ELF-1 (cell line): ENCODE measurements at regions not wholly inside any gene's neighbourhood (a gene's known extent, or its start where the extent isn't known, plus 50 kb on each side); places are given as distances from the start of the nearest gene placed in this dataset.
"Not testable (repeated sequence)": the region's sequence is repeated elsewhere in the genome, so short reads cannot be mapped to it uniquely, and the experiment has no call there.

Experiments used
- DNase-seq: peaks from one replicate; pipeline ENCODE4 v3.0.0-alpha.2; 2016; ENCODE audit warnings: low read depth, low spot score

DNA sequence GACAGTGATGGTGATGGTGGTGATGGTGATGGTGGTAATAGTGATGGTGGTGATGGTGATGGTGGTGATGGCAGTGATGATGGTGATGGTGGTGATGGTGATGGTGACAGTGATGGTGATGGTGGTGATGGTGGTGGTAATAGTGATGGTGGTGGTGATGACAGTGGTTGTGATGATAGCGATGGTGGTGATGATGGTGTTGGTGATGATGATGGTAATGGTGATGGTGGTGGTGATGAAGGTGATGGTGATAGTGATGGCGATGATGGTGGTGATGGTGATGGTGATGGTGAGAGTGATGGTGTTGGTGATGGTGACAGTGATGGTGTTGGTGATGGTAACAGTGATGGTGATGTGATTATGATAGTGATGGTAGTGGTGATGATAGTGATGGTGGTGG is 94.3 kb downstream of the ASB1 start:
- no peak for DNase-seq

DNA sequence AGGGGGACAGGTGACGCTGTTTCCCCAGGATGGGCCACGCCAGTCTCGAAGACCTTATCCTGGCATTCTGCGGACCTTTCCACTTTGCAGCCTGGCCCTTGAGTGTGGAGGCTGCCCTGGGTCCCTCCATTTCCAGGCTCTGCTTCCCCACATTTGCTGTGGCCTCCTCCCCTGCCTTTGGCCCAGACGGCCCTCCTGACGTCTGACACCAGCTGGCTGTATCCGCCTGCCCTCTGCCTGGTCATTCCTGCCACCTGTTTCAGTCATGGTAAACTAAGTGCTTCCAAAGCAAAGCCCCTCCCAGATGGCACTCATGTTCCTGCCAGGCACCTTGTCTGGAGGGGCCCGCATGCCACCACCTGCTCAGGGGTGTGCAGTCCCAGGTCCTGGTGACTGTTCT is 95.1 kb downstream of the ASB1 start:
- DNase-seq: no peak

DNA sequence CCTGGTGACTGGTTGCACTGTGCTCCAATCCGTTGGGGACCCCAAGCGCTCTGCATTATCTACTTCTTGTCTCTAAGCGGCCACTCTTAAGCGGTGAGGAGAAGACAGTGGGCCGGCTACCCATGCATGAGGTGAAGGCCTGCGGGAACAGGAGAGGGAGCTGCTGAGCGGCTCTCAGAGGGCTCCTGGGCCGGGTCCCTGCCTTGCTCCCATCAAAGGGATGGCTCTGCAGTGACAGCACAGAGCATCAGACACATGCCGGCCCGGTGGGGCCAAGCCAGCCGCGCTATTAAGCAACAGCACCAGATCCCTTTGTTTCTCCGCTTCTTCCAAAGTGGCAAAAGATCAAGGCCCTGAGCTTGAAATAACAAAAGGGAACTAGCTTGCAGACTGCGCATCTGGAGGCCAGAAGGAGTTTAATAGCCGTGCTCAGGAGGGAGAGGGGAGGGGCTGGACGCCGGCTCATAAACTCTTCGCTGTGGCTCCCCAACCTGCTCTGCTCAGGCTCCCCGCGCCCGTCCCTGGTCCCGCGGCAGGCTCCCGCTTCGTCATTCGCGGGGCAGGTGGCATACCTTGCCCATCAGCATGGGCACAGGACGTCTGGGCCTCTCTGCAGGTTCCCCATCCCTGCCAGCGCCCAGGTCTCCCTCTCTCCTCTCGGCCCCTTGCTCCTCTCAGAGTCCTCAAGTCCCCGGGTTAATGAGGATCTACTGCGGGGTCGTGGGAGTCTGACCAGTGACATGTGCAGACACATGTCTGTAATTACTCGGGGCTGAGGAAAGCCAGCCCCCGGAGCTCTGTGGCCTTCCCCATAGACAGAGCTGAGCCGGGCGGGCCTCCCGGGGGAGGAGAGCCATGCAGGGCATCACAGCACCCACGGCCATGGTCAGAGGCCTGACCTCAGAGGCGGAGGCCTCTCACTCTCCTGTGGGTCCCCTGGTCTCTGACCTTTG is 96.7 kb downstream of the ASB1 start:
- DNase-seq: peak; percentile 85

DNA sequence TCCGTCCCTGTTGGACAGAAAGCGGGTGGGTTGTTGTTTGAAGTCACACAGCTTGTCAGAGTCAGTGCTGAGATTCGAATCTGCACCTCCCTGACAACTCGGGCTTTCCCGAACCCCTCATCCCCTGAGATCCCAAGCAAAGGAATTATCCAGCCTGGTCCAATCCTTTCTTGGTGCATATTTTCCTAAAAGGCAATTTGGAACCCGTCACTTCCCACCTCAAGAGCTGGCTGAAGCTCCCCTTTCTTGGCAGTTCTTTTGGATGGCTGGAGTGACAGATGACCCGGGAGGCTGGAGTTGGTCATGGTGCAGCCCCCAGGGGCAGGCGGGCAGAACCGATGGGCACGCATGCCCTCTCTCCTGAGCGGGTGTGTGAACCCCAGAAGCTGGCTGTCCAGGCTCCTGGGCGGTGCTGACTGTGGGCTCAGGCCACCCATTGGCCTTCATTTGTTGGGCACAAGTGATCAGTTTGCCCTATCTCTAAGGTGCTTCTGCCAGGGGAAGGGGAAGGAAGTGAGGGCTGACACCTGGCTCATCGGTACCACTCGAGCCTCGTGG is 97.8 kb downstream of the ASB1 start:
- DNase-seq: no peak

DNA sequence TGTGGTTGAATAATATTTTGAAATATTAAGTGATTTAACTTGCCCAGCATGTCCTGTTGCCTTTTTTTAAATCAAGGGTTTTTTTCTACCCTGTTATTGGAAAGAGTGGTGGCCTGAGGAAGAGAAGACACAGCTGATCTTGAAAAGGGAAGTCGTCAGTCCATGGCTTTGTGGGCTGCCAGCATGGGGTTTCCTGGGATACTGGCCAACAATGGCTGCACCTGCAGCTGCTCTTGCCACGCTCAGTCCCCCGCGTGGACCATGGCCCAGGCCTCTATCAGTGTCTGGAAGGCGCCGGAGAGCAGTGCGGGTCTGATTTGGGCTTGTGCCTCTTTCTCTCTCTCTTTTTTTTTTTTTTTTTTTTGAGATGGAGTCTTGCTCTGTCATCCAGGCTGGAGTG is 99.3 kb downstream of the ASB1 start:
- DNase-seq: no peak

DNA sequence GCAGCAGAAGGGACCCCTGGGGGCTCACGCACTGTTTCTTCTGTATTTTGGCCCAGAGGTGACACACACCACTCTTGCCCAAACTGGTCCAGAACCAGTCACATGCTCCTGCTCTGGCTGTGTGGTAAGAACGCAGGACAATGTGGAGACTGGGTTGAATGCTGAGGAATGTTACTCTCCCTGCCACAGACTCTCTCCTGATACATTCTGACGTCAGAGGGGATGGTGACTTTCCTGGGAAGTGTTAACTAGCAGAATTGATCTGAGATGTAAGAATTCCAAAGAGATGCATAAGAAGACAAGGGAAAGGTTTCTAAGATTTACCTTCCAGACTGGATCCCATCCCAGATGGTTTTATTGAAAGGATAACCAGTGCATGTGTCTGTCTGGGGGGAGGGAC is 100.8 kb downstream of the ASB1 start:
- DNase-seq: no peak

DNA sequence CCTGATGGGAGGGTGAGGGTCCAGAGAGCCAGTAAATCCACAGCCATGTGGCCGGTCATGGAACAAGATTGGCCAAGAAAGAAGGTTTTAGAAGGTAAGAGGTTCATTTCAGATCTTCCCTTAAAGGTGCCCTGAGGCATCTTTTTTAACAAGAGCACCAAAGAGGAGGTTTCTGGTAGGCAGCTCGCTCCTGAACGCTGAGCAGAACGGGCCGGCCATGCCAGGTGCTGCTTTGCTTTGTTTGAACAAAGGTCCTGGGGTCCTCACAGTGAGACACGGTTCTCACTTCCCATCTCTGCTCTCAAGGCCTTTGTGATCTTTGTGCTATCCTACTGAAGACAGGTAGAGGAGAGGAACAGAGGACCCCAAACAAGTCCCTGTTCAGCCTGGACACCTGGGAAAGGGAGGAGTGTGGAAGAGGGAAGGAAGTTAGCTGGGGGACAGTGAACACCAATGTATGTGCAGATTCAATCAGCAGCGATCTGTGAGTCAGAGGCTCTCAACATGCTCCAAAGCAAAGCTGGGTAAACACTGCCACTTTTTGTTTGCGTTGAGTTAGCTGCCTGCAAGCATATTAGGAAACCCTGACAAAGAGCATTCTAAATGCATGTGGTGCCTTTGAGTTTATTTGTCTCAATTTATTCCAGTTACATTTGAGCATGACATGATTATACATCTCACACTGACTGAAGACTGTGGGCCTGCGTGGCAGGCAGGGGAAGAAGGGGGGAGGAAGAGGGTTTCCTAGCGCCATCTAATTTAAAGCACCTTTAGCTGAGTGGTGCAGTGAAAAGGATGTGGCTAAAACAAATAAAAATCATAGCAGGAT is 102.4 kb downstream of the ASB1 start:
- no peak for DNase-seq

DNA sequence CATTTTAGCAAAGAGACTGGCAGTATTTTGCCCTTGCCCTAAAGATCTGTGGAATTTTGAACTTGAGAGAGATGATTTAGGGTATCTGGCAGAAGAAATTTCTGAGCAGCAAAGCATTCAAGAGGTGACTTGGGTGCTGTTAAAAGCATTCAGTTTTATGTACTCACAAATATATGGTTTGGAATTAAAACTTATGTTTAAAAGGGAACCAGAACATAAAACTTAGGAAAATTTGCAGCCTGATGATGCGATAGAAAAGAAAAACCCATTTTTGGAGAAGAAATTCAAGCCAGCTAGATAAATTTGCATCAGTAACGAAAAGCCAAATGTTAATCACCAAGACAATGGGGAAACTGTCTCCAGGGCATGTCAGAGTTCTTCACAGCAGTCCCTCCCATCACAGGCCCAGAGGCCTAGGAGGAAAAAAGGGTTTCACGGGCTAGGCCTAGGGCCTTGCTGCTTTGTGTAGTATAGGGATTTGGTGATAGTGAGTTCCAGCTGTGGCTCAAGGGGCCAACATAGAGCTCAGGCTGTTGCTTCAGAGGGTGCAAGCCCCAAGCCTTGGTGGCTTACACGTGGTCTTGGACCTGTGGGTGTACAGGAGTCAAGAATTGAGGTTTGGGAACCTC is 104.4 kb downstream of the ASB1 start:
- DNase-seq: not testable (repeated sequence)

DNA sequence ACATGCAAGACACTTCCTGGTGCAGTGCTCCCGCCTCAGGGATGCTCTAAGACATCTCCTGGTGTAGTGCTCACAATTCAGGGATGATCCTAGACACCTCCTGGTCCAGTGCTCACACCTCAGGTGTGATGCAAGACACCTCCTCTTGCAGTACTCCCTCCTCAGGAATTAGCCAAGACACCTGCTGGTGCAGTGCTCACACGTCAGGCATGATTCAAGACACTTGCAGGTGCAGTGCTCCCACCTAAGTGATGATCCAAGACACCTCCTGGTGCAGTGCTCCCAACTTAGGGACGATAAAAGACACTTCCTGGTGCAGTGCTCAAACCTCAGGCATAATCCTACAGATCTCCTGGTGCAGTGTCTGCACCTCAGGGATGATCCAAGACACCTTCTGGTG is 117.0 kb downstream of the ASB1 start:
- not testable (repeated sequence) for DNase-seq

DNA sequence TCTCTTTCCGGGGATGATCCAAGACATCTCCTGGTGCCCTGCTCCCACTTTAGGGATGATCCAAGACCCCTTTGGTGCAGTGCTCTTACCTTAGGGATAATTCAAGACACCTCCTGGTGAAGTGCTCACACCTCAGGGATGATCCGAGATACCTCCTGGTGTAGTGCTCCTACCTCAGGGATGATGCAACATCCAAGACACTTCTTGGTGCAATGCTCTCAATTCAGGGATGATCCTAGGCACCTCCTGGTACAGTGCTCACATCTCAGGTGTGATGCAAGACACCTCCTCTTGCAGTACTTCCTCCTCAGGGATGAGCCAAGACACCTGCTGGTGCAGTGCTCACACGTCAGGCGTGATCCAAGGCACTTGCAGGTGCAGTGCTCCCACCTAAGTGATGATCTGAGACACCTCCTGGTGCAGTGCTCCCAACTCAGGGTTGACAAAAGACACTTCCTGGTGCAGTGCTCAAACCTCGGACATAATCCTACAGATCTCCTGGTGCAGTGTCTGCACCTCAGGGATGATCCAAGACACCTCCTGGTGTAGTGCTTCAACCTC is 122.3 kb downstream of the ASB1 start:
- no peak for DNase-seq

DNA sequence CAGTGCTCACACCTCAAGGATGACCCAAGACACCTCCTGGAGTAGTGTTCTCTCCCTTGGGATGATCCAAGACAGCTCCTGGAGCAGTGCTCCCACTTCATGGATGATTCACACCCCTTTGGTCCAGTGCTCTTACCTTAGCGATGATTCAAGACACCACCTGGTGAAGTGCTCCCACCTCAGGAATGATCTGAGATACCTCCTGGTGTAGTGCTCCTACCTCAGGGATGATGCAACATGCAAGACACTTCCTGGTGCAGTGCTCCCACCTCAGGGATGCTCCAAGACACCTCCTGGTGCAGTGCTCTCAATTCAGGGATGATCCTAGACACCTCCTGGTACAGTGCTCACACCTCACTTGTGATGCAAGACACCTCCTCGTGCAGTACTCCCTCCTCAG is 123.1 kb downstream of the ASB1 start:
- no peak for DNase-seq

DNA sequence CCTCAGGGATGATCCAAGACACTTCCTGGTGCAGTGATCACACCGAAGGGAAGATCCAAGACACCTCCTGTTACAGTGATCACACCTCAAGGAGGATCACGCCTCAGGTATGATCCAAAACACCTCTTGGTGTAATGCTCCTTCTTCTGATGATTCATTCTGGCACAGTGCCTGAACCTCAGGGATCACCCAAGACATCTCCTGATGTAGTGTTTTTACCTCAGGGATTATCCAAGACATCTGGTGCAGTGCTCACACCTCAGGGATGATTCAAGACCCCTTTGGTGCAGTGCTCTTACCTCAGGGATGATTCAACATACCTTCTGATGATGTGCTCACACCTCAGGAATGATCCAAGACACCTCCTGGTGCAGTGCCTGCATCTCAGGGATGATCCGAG is 124.4 kb downstream of the ASB1 start:
- no peak for DNase-seq

DNA sequence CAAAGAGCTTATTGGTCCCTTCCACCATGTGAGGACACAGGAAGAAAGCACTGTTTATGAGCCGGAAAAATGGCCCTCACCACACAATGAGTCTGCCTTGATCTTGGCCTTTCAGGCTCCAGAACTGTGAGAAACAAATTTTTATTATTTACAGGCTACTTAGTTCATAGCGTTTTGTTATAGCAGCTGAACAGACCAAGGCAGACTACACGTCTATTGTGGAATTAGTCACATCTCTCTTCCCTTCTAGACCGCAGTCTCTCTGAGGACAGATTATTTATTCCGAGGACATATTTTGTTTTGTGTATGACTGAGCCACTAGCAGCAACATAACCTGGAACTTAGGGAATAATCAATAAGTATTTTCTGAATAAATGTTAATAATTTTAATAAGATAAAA is 125.5 kb downstream of the ASB1 start:
- no peak for DNase-seq

DNA sequence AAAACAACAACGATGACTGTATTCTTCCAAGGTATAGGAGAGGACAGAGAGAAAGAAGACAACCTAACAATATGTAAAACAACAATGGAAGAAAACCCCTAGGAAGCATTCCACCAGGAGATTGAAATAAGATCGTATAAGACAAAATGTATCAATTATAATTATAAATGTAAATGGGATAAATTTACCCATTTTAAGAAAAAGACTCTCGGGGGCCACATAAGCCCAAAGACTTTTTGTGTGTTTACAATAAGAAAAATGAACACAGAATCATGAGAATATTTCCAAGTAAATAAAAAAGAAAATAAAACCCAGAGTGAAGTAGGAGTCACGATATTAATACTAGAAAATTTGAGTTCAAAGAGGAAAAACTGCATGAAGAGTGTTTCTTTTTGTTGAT is 126.4 kb downstream of the ASB1 start:
- no peak for DNase-seq

DNA sequence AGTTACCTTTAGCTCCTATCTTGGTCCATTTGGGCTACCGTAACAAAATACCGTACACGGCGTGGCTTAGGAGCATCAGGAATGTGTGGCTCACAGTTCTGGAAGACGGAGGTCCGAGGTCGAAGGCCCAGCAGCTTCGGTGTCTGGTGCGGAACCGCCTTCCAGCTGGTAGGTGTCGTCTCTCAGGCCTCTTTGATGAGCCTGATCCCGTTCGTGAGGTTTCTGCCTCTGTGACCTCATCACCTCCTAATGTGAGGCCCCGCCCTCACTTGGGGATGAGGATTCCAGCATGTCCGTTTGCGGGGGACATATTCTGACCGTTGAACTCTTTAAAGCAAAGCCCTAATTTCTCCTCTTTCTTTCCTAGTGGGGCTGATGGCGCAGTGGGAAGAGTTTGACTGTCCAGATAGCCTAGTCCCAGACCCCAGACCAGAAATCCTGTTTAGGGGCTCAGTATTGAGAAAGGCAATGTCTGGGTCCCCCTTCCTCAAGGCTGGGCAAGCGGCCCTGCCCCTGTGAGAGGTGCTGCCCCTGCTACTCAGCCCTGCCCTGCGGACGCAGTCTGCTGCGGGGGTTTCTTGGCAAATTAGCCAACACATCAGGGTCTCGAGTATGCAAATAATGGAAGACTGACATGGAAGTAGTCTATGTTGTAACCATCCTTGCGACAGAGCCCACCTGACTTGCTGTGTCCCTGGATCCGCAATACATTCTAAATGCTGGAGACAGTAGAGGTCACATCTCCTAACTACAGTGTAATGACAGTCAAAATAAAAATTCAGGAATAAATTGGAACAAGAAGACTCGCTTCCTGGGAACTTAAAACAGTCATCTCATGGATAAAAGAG is 128.0 kb downstream of the ASB1 start:
- no peak for DNase-seq

DNA sequence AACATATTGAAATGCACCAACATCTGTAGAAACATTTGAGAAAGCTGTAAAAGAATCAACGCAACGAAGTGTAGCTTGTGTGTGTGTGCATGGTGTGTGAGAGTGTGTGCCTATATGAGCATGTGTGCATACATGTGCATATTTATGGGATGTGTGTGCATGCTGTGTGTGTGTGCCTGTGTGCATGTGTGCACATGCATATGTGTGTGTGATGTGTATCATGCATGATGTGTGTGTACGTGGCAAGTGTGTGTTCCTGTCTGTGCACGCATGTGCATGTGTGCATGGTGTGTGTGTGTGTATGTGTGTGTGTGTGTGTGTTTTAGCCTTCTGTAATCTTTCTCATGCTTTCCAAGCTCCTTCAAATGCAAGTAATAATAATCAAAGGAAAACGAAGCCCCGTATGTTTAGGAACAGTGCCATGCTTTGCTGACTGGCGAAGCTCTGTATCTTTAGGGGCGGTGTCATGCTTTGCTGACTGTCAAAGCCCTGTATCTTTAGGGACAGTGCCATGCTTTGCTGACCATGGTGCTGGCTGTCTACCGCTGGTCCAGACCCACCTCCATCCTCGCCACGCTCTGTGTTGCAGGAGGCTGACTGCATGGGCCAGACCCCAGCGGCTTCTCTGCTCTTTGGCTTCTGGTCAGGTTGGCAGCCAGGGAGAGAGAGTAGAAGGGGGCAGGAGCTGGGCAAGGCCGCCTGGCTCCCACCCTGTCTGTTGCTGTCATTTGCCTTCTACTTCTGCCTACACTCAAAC is 129.2 kb downstream of the ASB1 start:
- no peak for DNase-seq

DNA sequence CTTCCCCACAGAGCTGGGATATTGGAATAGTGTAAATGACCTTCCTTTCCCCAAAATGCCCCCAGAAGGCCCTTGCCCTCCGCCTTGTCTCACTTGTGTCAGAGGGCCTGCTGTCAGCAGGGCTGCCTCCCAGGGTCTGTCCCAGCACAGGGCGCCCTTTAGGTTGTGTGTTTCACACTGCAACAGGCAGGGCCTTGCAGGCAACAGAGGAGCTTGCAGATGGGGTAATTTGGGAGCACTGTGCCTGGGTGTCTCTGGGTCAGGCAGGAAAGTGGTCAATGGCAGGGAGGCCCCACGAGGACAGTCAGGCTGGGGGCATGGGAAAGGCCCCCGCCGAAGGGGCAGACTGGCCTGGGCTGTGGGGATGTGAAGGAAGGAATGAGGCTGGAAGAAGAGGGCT is 130.7 kb downstream of the ASB1 start:
- DNase-seq: no peak

DNA sequence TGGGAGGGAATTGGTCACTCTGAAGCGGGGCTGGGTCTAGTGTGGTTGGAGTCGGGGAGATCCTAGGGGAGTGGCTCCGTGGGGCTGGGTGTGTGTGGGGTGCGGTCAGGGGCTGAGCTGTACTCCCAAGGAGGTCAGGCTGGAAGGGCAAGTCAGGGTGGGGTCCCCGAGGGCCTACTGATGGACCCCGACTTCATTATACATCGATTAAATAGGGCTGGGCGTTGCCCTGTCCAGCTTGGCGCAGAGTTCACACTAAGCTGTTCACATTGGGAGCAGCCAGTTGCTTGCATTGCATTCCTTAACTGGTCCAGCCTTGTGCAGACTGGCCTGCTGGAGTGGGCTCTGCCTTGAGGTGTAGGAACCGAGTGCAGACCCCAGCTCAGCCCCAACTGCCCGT is 131.2 kb downstream of the ASB1 start:
- no peak for DNase-seq

DNA sequence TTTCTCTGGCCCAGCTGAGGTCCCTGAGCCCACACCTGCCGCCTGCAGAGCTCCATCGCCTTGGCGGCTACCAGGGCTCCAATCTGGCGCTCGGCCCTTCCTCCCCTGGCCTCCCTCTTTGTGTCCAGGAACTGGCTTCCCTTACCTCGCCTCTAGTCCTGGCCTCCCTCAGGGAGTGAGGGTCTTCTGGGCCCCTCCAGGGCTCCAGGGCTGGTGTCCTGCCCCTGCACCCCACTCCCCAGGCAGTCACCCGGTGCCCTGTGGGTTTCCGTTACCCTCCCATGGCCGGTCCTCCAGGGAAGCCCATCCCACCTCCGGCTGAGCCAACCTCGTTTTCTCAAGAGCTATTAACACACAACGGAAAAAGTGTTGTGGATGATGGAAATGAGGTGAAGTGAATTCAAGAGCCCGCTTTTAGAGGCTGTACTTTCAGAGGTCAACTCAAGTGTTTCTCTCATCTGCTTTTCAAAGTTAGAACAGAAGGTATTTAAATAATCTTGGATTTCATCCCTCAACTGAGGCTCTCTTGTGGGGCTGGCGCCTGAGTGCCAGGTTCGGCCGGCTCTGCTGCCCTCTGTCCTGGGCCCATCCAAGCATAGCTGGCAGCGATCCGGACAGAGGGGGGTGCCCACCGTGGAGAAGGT is 131.9 kb downstream of the ASB1 start:
- no peak for DNase-seq

DNA sequence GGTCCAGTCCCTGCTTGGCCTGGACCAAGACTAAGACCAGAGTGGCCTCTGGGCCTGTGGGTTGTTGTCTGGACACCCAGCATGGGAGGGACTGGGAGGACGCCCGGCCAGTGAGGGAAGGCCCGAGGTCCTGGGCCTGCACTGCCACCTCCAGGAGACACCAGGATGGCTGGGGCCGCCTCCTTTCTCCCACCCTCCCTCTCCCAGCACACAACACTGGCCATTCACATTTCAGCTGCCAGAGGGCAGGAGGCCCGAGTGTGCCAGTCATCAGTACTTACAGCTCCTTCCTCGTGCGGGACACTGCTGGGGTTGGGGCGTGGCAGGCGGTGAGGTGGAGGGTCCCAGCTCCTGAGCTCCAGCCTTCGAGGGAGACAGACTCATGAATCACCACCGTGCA is 133.5 kb downstream of the ASB1 start:
- peak; percentile 60 for DNase-seq
